Kidney (tissue), 13 donors: ENCODE measurements at regions not wholly inside any gene's neighbourhood (a gene's known extent, or its start where the extent isn't known, plus 50 kb on each side); places are given as distances from the start of the nearest gene placed in this dataset.

ENCODE experiments used
- DNase-seq, 5 donors: peaks; one replicate each; pipeline ENCODE4 v3.0.0-alpha.2; 2013 to 2020
- FAIRE-seq: peaks from 2 replicates; lab custom pipeline; 2012; peaks lifted over from hg19 to GRCh38; lab: Jason Lieb, UNC
- H3K27ac ChIP-seq, 2 donors: one replicate each; pipeline ENCODE4 v1.7.0; 2013; ENCODE audit warnings: low read depth in 2 of 2, low read length in 2 of 2, inconsistent platforms in 1 of 2
- H3K27me3 ChIP-seq: one replicate; pipeline ENCODE4 v1.7.1; 2013; ENCODE audit warnings: low read length, inconsistent platforms; ENCODE audit not compliant: control insufficient read depth, insufficient read depth
- H3K36me3 ChIP-seq, 3 donors: one replicate each; pipeline versions ENCODE4 v1.7.0 to v1.7.1; 2013; ENCODE audit warnings: low read length in 3 of 3, control low read depth in 1 of 3, inconsistent platforms in 1 of 3; ENCODE audit not compliant: insufficient read depth in 3 of 3, control insufficient read depth in 2 of 3
- H3K4me1 ChIP-seq, 3 donors: one replicate each; pipeline versions ENCODE4 v1.7.0 to v1.7.1; 2013; ENCODE audit warnings: low read length in 3 of 3, inconsistent platforms in 1 of 3, low read depth in 1 of 3; ENCODE audit not compliant: control insufficient read depth in 2 of 3, insufficient read depth in 2 of 3
- H3K4me3 ChIP-seq, 3 donors: one replicate each; pipeline versions ENCODE4 v1.7.0 to v1.8.1; 2013; ENCODE audit warnings: low read length in 3 of 3, control low read depth in 1 of 3, inconsistent platforms in 1 of 3
- H3K9ac ChIP-seq, 3 donors: one replicate each; pipeline versions ENCODE4 v1.7.0 to v1.7.1; 2013; ENCODE audit warnings: low read length in 3 of 3, control low read depth in 1 of 3, inconsistent platforms in 1 of 3
- H3K9me3 ChIP-seq, 3 donors: one replicate each; pipeline versions ENCODE4 v1.7.0 to v1.7.1; 2013; ENCODE audit warnings: low read length in 3 of 3, control low read depth in 1 of 3, inconsistent platforms in 1 of 3; ENCODE audit not compliant: control insufficient read depth in 2 of 3, insufficient read depth in 1 of 3
- intact Hi-C: fragments of 100-400 bp; cut with DNase I; formaldehyde crosslinking; loops from one replicate; pipeline ENCODE4 v1.11.1; 2022
- TF ChIP-seq, protein P1 (sequence below): IDR thresholded peaks from 3 replicates; pipeline ENCODE4 v1.5.1; 2012; ENCODE audit warnings: mild to moderate bottlenecking, moderate library complexity, borderline replicate concordance; ENCODE audit not compliant: insufficient read depth; ENCODE audit errors: extremely low read depth
- donor health status: control.
- donor health status: control.
- donor health status: control.
- donor health status: control.
- donor health status: control.
- donor health status: DM: yes; HTN: yes; CAD: no.
- donor health status: Normal renal cell carcinoma (clear cell type).

GRCh38 chr2:12826781-12827180 lies 110.0 kb downstream of the TRIB2 start:
- H3K9ac ChIP-seq, result no peak overlapping the region
- no peaks in the 10 kb centered on the region for H3K27me3 ChIP-seq
- no peaks in the 10 kb centered on the region for H3K36me3 ChIP-seq
- no peaks in the 10 kb centered on the region for H3K9me3 ChIP-seq
- no peak overlapping the region for H3K4me3 ChIP-seq
- H3K27ac ChIP-seq, result no peak overlapping the region
- TF ChIP-seq, protein P1, sequence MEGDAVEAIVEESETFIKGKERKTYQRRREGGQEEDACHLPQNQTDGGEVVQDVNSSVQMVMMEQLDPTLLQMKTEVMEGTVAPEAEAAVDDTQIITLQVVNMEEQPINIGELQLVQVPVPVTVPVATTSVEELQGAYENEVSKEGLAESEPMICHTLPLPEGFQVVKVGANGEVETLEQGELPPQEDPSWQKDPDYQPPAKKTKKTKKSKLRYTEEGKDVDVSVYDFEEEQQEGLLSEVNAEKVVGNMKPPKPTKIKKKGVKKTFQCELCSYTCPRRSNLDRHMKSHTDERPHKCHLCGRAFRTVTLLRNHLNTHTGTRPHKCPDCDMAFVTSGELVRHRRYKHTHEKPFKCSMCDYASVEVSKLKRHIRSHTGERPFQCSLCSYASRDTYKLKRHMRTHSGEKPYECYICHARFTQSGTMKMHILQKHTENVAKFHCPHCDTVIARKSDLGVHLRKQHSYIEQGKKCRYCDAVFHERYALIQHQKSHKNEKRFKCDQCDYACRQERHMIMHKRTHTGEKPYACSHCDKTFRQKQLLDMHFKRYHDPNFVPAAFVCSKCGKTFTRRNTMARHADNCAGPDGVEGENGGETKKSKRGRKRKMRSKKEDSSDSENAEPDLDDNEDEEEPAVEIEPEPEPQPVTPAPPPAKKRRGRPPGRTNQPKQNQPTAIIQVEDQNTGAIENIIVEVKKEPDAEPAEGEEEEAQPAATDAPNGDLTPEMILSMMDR, result no peak
- intact Hi-C loops, result no loop called here
- DNase-seq, result no peak
- no peak for FAIRE-seq
- H3K4me1 ChIP-seq, result peaks cover 0 to 4% (median 4%) of the 10 kb centered on the region in 3 donors

GRCh38 chr2:12827721-12828120 lies 111.0 kb downstream of the TRIB2 start:
- FAIRE-seq (no peak), DNase-seq (no peak)
- Histone ChIP-seq H3K4me3 (no peak overlapping the region), H3K36me3 (no peaks in the 10 kb centered on the region), H3K9me3 (no peaks in the 10 kb centered on the region), H3K9ac (no peak overlapping the region), H3K27ac (no peak overlapping the region), H3K27me3 (no peaks in the 10 kb centered on the region), H3K4me1 (peaks cover 0 to 4% (median 4%) of the 10 kb centered on the region in 3 donors)
- TF ChIP-seq, protein P1, result no peak
- intact Hi-C loops, result no loop called here

GRCh38 chr2:12828980-12829379 lies 112.2 kb downstream of the TRIB2 start:
- H3K4me1 ChIP-seq, result peaks cover 0 to 4% (median 4%) of the 10 kb centered on the region in 3 donors
- H3K9me3 ChIP-seq, result no peaks in the 10 kb centered on the region
- H3K4me3 ChIP-seq, result no peak overlapping the region
- H3K36me3 ChIP-seq, result no peaks in the 10 kb centered on the region
- no peak for DNase-seq
- intact Hi-C loops, result no loop called here
- H3K27ac ChIP-seq, result no peak overlapping the region
- FAIRE-seq, result no peak
- TF ChIP-seq, protein P1, result no peak
- no peaks in the 10 kb centered on the region for H3K27me3 ChIP-seq
- no peak overlapping the region for H3K9ac ChIP-seq

DNA sequence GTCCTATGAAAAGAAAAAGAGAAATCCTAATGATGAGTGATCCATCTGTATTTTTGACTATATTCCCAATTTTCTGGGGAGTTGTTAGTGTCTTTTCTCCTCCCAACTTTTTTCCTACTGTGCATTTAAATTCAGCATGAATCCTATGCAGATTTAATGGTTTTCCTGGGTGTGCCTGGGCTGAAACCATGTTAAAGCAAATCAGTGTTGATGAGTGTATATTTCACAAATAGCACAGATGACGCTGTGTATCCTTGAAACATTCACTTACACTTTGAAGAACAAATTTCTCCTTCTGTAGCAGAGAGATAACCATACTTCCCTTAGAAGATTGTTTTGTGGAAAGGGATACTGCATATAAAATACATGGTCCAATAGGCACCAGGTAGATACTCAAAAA lies 114.3 kb downstream of the TRIB2 start:
- Histone ChIP-seq H3K9ac (no peak overlapping the region), H3K27ac (no peak overlapping the region), H3K4me3 (no peak overlapping the region), H3K9me3 (no peaks in the 10 kb centered on the region), H3K27me3 (no peaks in the 10 kb centered on the region), H3K4me1 (no peaks in the 10 kb centered on the region), H3K36me3 (no peaks in the 10 kb centered on the region)
- intact Hi-C loops, result no loop called here
- no peak for FAIRE-seq
- TF ChIP-seq, protein P1, result no peak
- no peak for DNase-seq
